Gastrocnemius medialis (tissue), 4 donors: ENCODE measurements at regions not wholly inside any gene's neighbourhood (a gene's known extent, or its start where the extent isn't known, plus 50 kb on each side); places are given as distances from the start of the nearest gene placed in this dataset.
A peak's percentile ranks its signal among the peaks of the same experiment; 100 is the strongest.

Experiments
- ATAC-seq, 2 donors: fragments of 150-250 bp; one replicate each; pipeline ENCODE4 v1.9.1; 2016
- DNase-seq, 2 donors: peaks; one replicate each; pipeline ENCODE4 v3.0.0-alpha.2; 2019
- H3K27ac ChIP-seq, 4 donors: fragments of 200-600 bp; sonication (generic); 1 replicate in 1 of 4; 2 replicates in 3 of 4; pipeline ENCODE4 v1.5.1; 2016 to 2018; ENCODE audit warnings: mild to moderate bottlenecking in 2 of 4, moderate library complexity in 1 of 4
- H3K27me3 ChIP-seq, 3 donors: fragments of 200-600 bp; sonication (generic) in 2 of 3; 1 replicate in 1 of 3; 2 replicates in 2 of 3; pipeline versions ENCODE4 v1.5.1 to v1.6.0; 2016 to 2019; ENCODE audit warnings: mild to moderate bottlenecking in 1 of 3, moderate library complexity in 1 of 3
- H3K36me3 ChIP-seq, 2 donors: fragments of 200-600 bp; sonication (generic) in 1 of 2; one replicate each; pipeline ENCODE4 v1.5.1; 2017 to 2018
- H3K4me1 ChIP-seq, 2 donors: fragments of 200-600 bp; sonication (generic) in 1 of 2; one replicate each; pipeline ENCODE4 v1.5.1; 2016 to 2017; ENCODE audit warnings: mild to moderate bottlenecking in 2 of 2
- H3K4me3 ChIP-seq, 4 donors: fragments of 200-600 bp; sonication (generic) in 3 of 4; 1 replicate in 1 of 4; 2 replicates in 3 of 4; pipeline ENCODE4 v1.5.1; 2016 to 2019; ENCODE audit warnings: mild to moderate bottlenecking in 2 of 4
- H3K9me3 ChIP-seq, 3 donors: fragments of 200-600 bp; sonication (generic) in 2 of 3; 1 replicate in 1 of 3; 2 replicates in 2 of 3; pipeline ENCODE4 v1.5.1; 2016 to 2019
- CTCF ChIP-seq, 5 experiments: fragments of 450-650 bp in 3 of 5; fragments of 200-600 bp in 2 of 5; sonication (generic) in 2 of 5; IDR thresholded peaks in 4 of 5; conservative IDR thresholded peaks in 1 of 5; 1 replicate in 4 of 5; 2 replicates in 1 of 5; pipeline ENCODE4 v1.5.1; 2016 to 2019; ENCODE audit warnings: antibody characterized with exemption in 5 of 5, mild to moderate bottlenecking in 3 of 5, moderate library complexity in 3 of 5
- POLR2A ChIP-seq, 2 donors: fragments of 450-650 bp; IDR thresholded peaks; one replicate each; pipeline ENCODE4 v1.6.1; 2017; ENCODE audit warnings: antibody characterized with exemption in 2 of 2, mild to moderate bottlenecking in 2 of 2, moderate library complexity in 2 of 2
- in situ Hi-C, 4 donors: fragments of 200-750 bp; cut with MboI; loops; one replicate each; pipeline versions ENCODE4 v1.15.0 to v1.8.0; 2017; ENCODE audit warnings: low sequenced_read_pairs in 4 of 4
- intact Hi-C: fragments of 100-400 bp; cut with DNase I; formaldehyde crosslinking; loops from one replicate; pipeline ENCODE4 v1.15.1; 2023; ENCODE audit warnings: low total_unique reads

GRCh38 chr1:14254251-14254650 is 344.2 kb upstream of the KAZN start:
- Histone ChIP-seq H3K27me3 (no peaks in the 10 kb centered on the region), H3K36me3 (no peaks in the 10 kb centered on the region), H3K4me1 (no peaks in the 10 kb centered on the region), H3K4me3 (no peak overlapping the region), H3K27ac (no peak overlapping the region), H3K9me3 (no peaks in the 10 kb centered on the region)
- intact Hi-C loops = loop anchor here (10.0 kb wide), 1 partner anchor 51 kb away; no protein-coding TSS in a partner anchor
- in situ Hi-C loops = no loop called here
- ATAC-seq = no peak
- TF ChIP-seq CTCF (IDR thresholded peaks at IDR 0.05 in 4 of 5, conservative IDR thresholded peaks at IDR 0.05 in 1 of 5) = no peak
- no peak for TF ChIP-seq POLR2A (IDR thresholded peaks at IDR 0.05)
- DNase-seq = no peak

GRCh38 chr1:14255233-14255632 is 343.3 kb upstream of the KAZN start:
- TF ChIP-seq POLR2A (IDR thresholded peaks at IDR 0.05) (no peak), CTCF (IDR thresholded peaks at IDR 0.05 in 4 of 5, conservative IDR thresholded peaks at IDR 0.05 in 1 of 5) (no peak)
- H3K36me3 ChIP-seq = no peaks in the 10 kb centered on the region
- H3K9me3 ChIP-seq = no peaks in the 10 kb centered on the region
- no peak overlapping the region for H3K27ac ChIP-seq
- intact Hi-C loops (loop anchor here (10.0 kb wide), 1 partner anchor 50 kb away; no protein-coding TSS in a partner anchor), in situ Hi-C loops (no loop called here)
- no peak overlapping the region for H3K4me3 ChIP-seq
- ATAC-seq = no peak
- no peak for DNase-seq
- H3K4me1 ChIP-seq = no peaks in the 10 kb centered on the region
- H3K27me3 ChIP-seq = no peaks in the 10 kb centered on the region

- TF ChIP-seq POLR2A (IDR thresholded peaks at IDR 0.05) (no peak), CTCF (IDR thresholded peaks at IDR 0.05 in 4 of 5, conservative IDR thresholded peaks at IDR 0.05 in 1 of 5) (no peak)
- ATAC-seq (no peak), DNase-seq (no peak)
- Histone ChIP-seq H3K4me3 (no peak overlapping the region), H3K36me3 (no peaks in the 10 kb centered on the region), H3K9me3 (no peaks in the 10 kb centered on the region), H3K27ac (no peak overlapping the region), H3K4me1 (no peaks in the 10 kb centered on the region), H3K27me3 (no peaks in the 10 kb centered on the region)
- in situ Hi-C loops (no loop called here), intact Hi-C loops (loop anchor here (10.0 kb wide), 1 partner anchor 49 kb away; no protein-coding TSS in a partner anchor)
Observed at GRCh38 chr1:14255711-14256110, 342.8 kb upstream of the KAZN start.

GRCh38 chr1:14259191-14259757 is 339.2 kb upstream of the KAZN start:
- peak overlapping the region in 2 of 4 donors; percentile 33 to 37 for H3K27ac ChIP-seq
- no peaks in the 10 kb centered on the region for H3K27me3 ChIP-seq
- in situ Hi-C loops = no loop called here

More at GRCh38 chr1:14259191-14259757, 339.2 kb upstream of the KAZN start:
- Histone ChIP-seq H3K4me3 (no peak overlapping the region), H3K4me1 (no peaks in the 10 kb centered on the region), H3K36me3 (no peaks in the 10 kb centered on the region), H3K9me3 (no peaks in the 10 kb centered on the region)
- DNase-seq (peak; percentile 69 to 86), ATAC-seq (peak; percentile 85 to 89)
- TF ChIP-seq CTCF (IDR thresholded peaks at IDR 0.05 in 4 of 5, conservative IDR thresholded peaks at IDR 0.05 in 1 of 5) (no peak), POLR2A (IDR thresholded peaks at IDR 0.05) (no peak)
- intact Hi-C loops = loop anchor here (10.0 kb wide), 1 partner anchor 46 kb away; no protein-coding TSS in a partner anchor
